ENCODE measurements at regions not wholly inside any gene's neighbourhood (a gene's known extent, or its start where the extent isn't known, plus 50 kb on each side); places are given as distances from the start of the nearest gene placed in this dataset.

GRCh38 chr2:15762449-15762848, 170.8 kb downstream of the DDX1 start:
- peaks cover 9% of the 10 kb centered on the region for H3K9me3 ChIP-seq (ENCODE audit: control insufficient read depth, insufficient read depth, low read length)
- DNase-seq (ENCODE audit: low read depth, low spot score): no peak
- no peak overlapping the region for H3K4me3 ChIP-seq (ENCODE audit: low read depth, low read length)
- POLR2A ChIA-PET: no interaction called here
- no peak overlapping the region for H3K27ac ChIP-seq (ENCODE audit: low read depth, low read length)
- no peaks in the 10 kb centered on the region for H3K27me3 ChIP-seq (ENCODE audit: control insufficient read depth, insufficient read depth, low read length)
- no peak for TF ChIP-seq CTCF (IDR thresholded peaks at IDR 0.05; ENCODE audit: low read depth, low read length)
- CTCF ChIA-PET: interaction anchor here (0.6 kb wide), 1 partner anchor 1778 kb away, joined by 3 read pairs; the partner anchor contains the start of gene VSNL1

GRCh38 chr2:15763106-15763821, 171.6 kb downstream of the DDX1 start:
- CTCF ChIA-PET: no interaction called here
- no peak for DNase-seq (ENCODE audit: low read depth, low spot score)
- POLR2A ChIA-PET: no interaction called here
- TF ChIP-seq CTCF (IDR thresholded peaks at IDR 0.05; ENCODE audit: low read depth, low read length): no peak
- Histone ChIP-seq H3K4me3 (ENCODE audit: low read depth, low read length) (no peak overlapping the region), H3K27ac (ENCODE audit: low read depth, low read length) (no peak overlapping the region), H3K9me3 (ENCODE audit: control insufficient read depth, insufficient read depth, low read length) (peaks cover 9% of the 10 kb centered on the region), H3K27me3 (ENCODE audit: control insufficient read depth, insufficient read depth, low read length) (no peaks in the 10 kb centered on the region)

GRCh38 chr2:15763822-15764682, 172.4 kb downstream of the DDX1 start:
- peaks cover 9% of the 10 kb centered on the region for H3K9me3 ChIP-seq (ENCODE audit: control insufficient read depth, insufficient read depth, low read length)
- H3K27me3 ChIP-seq (ENCODE audit: control insufficient read depth, insufficient read depth, low read length): no peaks in the 10 kb centered on the region
- H3K4me3 ChIP-seq (ENCODE audit: low read depth, low read length): no peak overlapping the region
- DNase-seq (ENCODE audit: low read depth, low spot score): no peak
- TF ChIP-seq CTCF (IDR thresholded peaks at IDR 0.05; ENCODE audit: low read depth, low read length): no peak
- ChIA-PET POLR2A (no interaction called here), CTCF (no interaction called here)
- H3K27ac ChIP-seq (ENCODE audit: low read depth, low read length): no peak overlapping the region

- Histone ChIP-seq H3K27ac (ENCODE audit: low read depth, low read length) (no peak overlapping the region), H3K9me3 (ENCODE audit: control insufficient read depth, insufficient read depth, low read length) (peaks cover 11% of the 10 kb centered on the region), H3K4me3 (ENCODE audit: low read depth, low read length) (no peak overlapping the region), H3K27me3 (ENCODE audit: control insufficient read depth, insufficient read depth, low read length) (no peaks in the 10 kb centered on the region)
- TF ChIP-seq CTCF (IDR thresholded peaks at IDR 0.05; ENCODE audit: low read depth, low read length): no peak
- DNase-seq (ENCODE audit: low read depth, low spot score): no peak
- POLR2A ChIA-PET: no interaction called here
- CTCF ChIA-PET: no interaction called here
These were observed 173.0 kb downstream of the DDX1 start for GRCh38 chr2:15764683-15765011.

GRCh38 chr2:15765211-15765610, 173.5 kb downstream of the DDX1 start:
- Histone ChIP-seq H3K27ac (ENCODE audit: low read depth, low read length) (no peak overlapping the region), H3K9me3 (ENCODE audit: control insufficient read depth, insufficient read depth, low read length) (peaks cover 15% of the 10 kb centered on the region), H3K27me3 (ENCODE audit: control insufficient read depth, insufficient read depth, low read length) (no peaks in the 10 kb centered on the region), H3K4me3 (ENCODE audit: low read depth, low read length) (no peak overlapping the region)
- no peak for TF ChIP-seq CTCF (IDR thresholded peaks at IDR 0.05; ENCODE audit: low read depth, low read length)
- ChIA-PET CTCF (no interaction called here), POLR2A (no interaction called here)
- DNase-seq (ENCODE audit: low read depth, low spot score): no peak

All from AG04450 (cell line).